Adrenal gland (tissue), 5 donors: ENCODE measurements at regions not wholly inside any gene's neighbourhood (a gene's known extent, or its start where the extent isn't known, plus 50 kb on each side); places are given as distances from the start of the nearest gene placed in this dataset.

Source experiments
- POLR2A ChIP-seq, 2 donors: fragments of 450-650 bp; IDR thresholded peaks; one replicate each; pipeline ENCODE4 v1.6.1; 2017; ENCODE audit warnings: antibody characterized with exemption in 2 of 2, mild to moderate bottlenecking in 2 of 2, moderate library complexity in 1 of 2
- TF ChIP-seq, protein P1 (sequence below), 6 experiments: fragments of 450-650 bp in 4 of 6; fragments of 200-600 bp in 2 of 6; sonication (generic) in 1 of 6; IDR thresholded peaks; 1 replicate in 5 of 6; 2 replicates in 1 of 6; pipeline versions ENCODE4 v1.5.1 to v1.8.0; 2016 to 2021; ENCODE audit warnings: antibody characterized with exemption in 6 of 6, mild to moderate bottlenecking in 2 of 6, moderate library complexity in 1 of 6
- donor health status: DM: no; HTN: no; CAD: no.

DNA sequence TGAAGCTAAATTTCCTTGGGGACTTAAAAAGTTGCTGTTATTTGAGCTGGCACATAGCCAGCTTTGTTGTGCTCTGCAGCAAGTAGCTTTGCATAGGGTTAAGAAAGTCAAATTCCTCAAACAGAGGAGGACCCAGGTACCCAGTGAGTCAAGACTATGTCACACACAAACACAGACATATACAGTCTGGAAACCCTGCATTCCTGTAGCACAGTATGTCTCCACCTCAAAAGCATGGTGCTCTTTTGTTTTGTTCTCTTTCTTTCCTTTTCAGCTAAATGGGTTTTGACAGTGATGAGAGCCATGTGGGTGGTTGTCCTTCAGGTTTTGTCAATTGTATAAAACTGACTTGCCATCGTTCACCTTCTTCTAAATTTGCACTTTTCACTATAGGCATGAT lies 179.6 kb upstream of the DIO2 start:
- no peak for TF ChIP-seq POLR2A (IDR thresholded peaks at IDR 0.05)
- TF ChIP-seq, protein P1, sequence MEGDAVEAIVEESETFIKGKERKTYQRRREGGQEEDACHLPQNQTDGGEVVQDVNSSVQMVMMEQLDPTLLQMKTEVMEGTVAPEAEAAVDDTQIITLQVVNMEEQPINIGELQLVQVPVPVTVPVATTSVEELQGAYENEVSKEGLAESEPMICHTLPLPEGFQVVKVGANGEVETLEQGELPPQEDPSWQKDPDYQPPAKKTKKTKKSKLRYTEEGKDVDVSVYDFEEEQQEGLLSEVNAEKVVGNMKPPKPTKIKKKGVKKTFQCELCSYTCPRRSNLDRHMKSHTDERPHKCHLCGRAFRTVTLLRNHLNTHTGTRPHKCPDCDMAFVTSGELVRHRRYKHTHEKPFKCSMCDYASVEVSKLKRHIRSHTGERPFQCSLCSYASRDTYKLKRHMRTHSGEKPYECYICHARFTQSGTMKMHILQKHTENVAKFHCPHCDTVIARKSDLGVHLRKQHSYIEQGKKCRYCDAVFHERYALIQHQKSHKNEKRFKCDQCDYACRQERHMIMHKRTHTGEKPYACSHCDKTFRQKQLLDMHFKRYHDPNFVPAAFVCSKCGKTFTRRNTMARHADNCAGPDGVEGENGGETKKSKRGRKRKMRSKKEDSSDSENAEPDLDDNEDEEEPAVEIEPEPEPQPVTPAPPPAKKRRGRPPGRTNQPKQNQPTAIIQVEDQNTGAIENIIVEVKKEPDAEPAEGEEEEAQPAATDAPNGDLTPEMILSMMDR (IDR thresholded peaks at IDR 0.05), result no peak
